Progenitor cell of endocrine pancreas (in vitro differentiated cells): ENCODE measurements at regions not wholly inside any gene's neighbourhood (a gene's known extent, or its start where the extent isn't known, plus 50 kb on each side); places are given as distances from the start of the nearest gene placed in this dataset.

Source experiments
- DNase-seq: peaks from one replicate; pipeline ENCODE4 v3.0.0; 2021; ENCODE audit warnings: low spot score; ENCODE audit not compliant: unreplicated experiment
- H3K27ac Mint-ChIP-seq: 2 replicates; pipeline ENCODE4 v1.8.0; 2021; ENCODE audit warnings: mild to moderate bottlenecking, moderate library complexity, mixed read lengths
- H3K27me3 Mint-ChIP-seq: 2 replicates; pipeline ENCODE4 v1.8.0; 2021; ENCODE audit warnings: mixed read lengths
- H3K36me3 Mint-ChIP-seq: 2 replicates; pipeline ENCODE4 v1.8.0; 2022; ENCODE audit warnings: mixed read lengths; ENCODE audit not compliant: insufficient read depth
- H3K4me1 Mint-ChIP-seq: 2 replicates; pipeline ENCODE4 v1.8.0; 2021; ENCODE audit warnings: low read depth, mixed read lengths
- H3K4me3 Mint-ChIP-seq: 2 replicates; pipeline ENCODE4 v1.8.0; 2021; ENCODE audit warnings: low read depth, mild to moderate bottlenecking, moderate library complexity, mixed read lengths
- H3K9me3 Mint-ChIP-seq: 2 replicates; pipeline ENCODE4 v1.8.0; 2021; ENCODE audit warnings: low read depth, mixed read lengths
- CTCF ChIP-seq: fragments of 200-600 bp; sonication (generic); IDR thresholded peaks from one replicate; pipeline ENCODE4 v1.5.0; 2021; ENCODE audit warnings: antibody characterized with exemption, mild to moderate bottlenecking; ENCODE audit not compliant: unreplicated experiment

- no peaks in the 10 kb centered on the region for H3K9me3 Mint-ChIP-seq
- H3K4me1 Mint-ChIP-seq: no peaks in the 10 kb centered on the region
- DNase-seq: no peak
- H3K27ac Mint-ChIP-seq: no peak overlapping the region
- no peak for TF ChIP-seq CTCF
- peaks cover 25% of the 10 kb centered on the region for H3K27me3 Mint-ChIP-seq
- H3K36me3 Mint-ChIP-seq: no peaks in the 10 kb centered on the region
- H3K4me3 Mint-ChIP-seq: no peak overlapping the region
Observed at GRCh38 chr11:134951305-134951700, 539.3 kb upstream of the B3GAT1 start.

- H3K9me3 Mint-ChIP-seq: no peaks in the 10 kb centered on the region
- no peak for TF ChIP-seq CTCF
- no peak for DNase-seq
- no peak overlapping the region for H3K4me3 Mint-ChIP-seq
- H3K36me3 Mint-ChIP-seq: no peaks in the 10 kb centered on the region
- H3K27me3 Mint-ChIP-seq: peaks cover 23% of the 10 kb centered on the region
- H3K27ac Mint-ChIP-seq: no peak overlapping the region
- no peaks in the 10 kb centered on the region for H3K4me1 Mint-ChIP-seq
Observed at GRCh38 chr11:134950692-134951304, 538.8 kb upstream of the B3GAT1 start.

GRCh38 chr11:134949121-134950090 is 537.4 kb upstream of the B3GAT1 start:
- TF ChIP-seq CTCF: no peak
- Mint-ChIP-seq H3K4me1 (no peaks in the 10 kb centered on the region), H3K27ac (no peak overlapping the region), H3K9me3 (no peaks in the 10 kb centered on the region), H3K36me3 (no peaks in the 10 kb centered on the region), H3K27me3 (peaks cover 23% of the 10 kb centered on the region), H3K4me3 (no peak overlapping the region)
- no peak for DNase-seq

- no peak overlapping the region for H3K27ac Mint-ChIP-seq
- no peak for TF ChIP-seq CTCF
- no peak for DNase-seq
- no peaks in the 10 kb centered on the region for H3K4me1 Mint-ChIP-seq
- H3K9me3 Mint-ChIP-seq: no peaks in the 10 kb centered on the region
- peaks cover 20% of the 10 kb centered on the region for H3K27me3 Mint-ChIP-seq
- no peak overlapping the region for H3K4me3 Mint-ChIP-seq
- no peaks in the 10 kb centered on the region for H3K36me3 Mint-ChIP-seq
Observed at GRCh38 chr11:134947556-134947955, 535.5 kb upstream of the B3GAT1 start.

- H3K27me3 Mint-ChIP-seq: peaks cover 26% of the 10 kb centered on the region
- DNase-seq: no peak
- H3K4me3 Mint-ChIP-seq: no peak overlapping the region
- H3K27ac Mint-ChIP-seq: no peak overlapping the region
- no peak for TF ChIP-seq CTCF
- no peaks in the 10 kb centered on the region for H3K36me3 Mint-ChIP-seq
- no peaks in the 10 kb centered on the region for H3K9me3 Mint-ChIP-seq
- peaks cover 1% of the 10 kb centered on the region for H3K4me1 Mint-ChIP-seq
Observed at GRCh38 chr11:134945993-134946392, 534.0 kb upstream of the B3GAT1 start.
